GM21447 (cell line): ENCODE measurements at regions not wholly inside any gene's neighbourhood (a gene's known extent, or its start where the extent isn't known, plus 50 kb on each side); places are given as distances from the start of the nearest gene placed in this dataset.

Experiments
- ATAC-seq: cut with Tn5 transposase; IDR thresholded peaks from one replicate; pipeline ENCODE4 v1.9.1; 2021; ENCODE audit not compliant: unreplicated experiment

GRCh38 chr13:40460116-40460515, 206.3 kb downstream of the FOXO1 start:
- no peak for ATAC-seq

- no peak for ATAC-seq
Measured at GRCh38 chr13:40464337-40465014, 202.0 kb downstream of the FOXO1 start.

GRCh38 chr13:40465015-40465390, 201.4 kb downstream of the FOXO1 start:
- no peak for ATAC-seq

- ATAC-seq: no peak
Measured at GRCh38 chr13:40466272-40466671, 200.2 kb downstream of the FOXO1 start.

- ATAC-seq: no peak
Measured at GRCh38 chr13:40468227-40468838, 198.1 kb downstream of the FOXO1 start.

GRCh38 chr13:40469581-40470310, 196.7 kb downstream of the FOXO1 start:
- ATAC-seq: no peak

GRCh38 chr13:40470660-40471059, 195.8 kb downstream of the FOXO1 start:
- no peak for ATAC-seq

GRCh38 chr13:40471076-40471475, 195.4 kb downstream of the FOXO1 start:
- no peak for ATAC-seq

- no peak for ATAC-seq
Measured at GRCh38 chr13:40471911-40472310, 194.5 kb downstream of the FOXO1 start.

GRCh38 chr13:40472427-40473220, 193.8 kb downstream of the FOXO1 start:
- ATAC-seq: no peak

- ATAC-seq: no peak
Measured at GRCh38 chr13:40475617-40476016, 190.8 kb downstream of the FOXO1 start.

- no peak for ATAC-seq
Measured at GRCh38 chr13:40476175-40476958, 190.1 kb downstream of the FOXO1 start.

GRCh38 chr13:40477623-40478608, 188.5 kb downstream of the FOXO1 start:
- ATAC-seq: no peak

- ATAC-seq: no peak
Measured at GRCh38 chr13:40478775-40479174, 187.7 kb downstream of the FOXO1 start.

GRCh38 chr13:40479196-40479845, 187.1 kb downstream of the FOXO1 start:
- no peak for ATAC-seq

GRCh38 chr13:40480012-40480914, 186.2 kb downstream of the FOXO1 start:
- no peak for ATAC-seq

GRCh38 chr13:40480915-40481516, 185.4 kb downstream of the FOXO1 start:
- no peak for ATAC-seq

- no peak for ATAC-seq
Measured at GRCh38 chr13:40483601-40484000, 182.8 kb downstream of the FOXO1 start.
